ENCODE measurements at regions not wholly inside any gene's neighbourhood (a gene's known extent, or its start where the extent isn't known, plus 50 kb on each side); places are given as distances from the start of the nearest gene placed in this dataset.
"Not testable (repeated sequence)": the region's sequence is repeated elsewhere in the genome, so short reads cannot be mapped to it uniquely, and the experiment has no call there.

GRCh38 chr9:104269996-104270963 lies 176.2 kb downstream of the SMC2 start:
- no peak for DNase-seq (ENCODE audit: low read depth in 2 of 2)

GRCh38 chr9:104276709-104277245 lies 182.7 kb downstream of the SMC2 start:
- no peak for DNase-seq (ENCODE audit: low read depth in 2 of 2)

GRCh38 chr9:104278929-104279496 lies 184.9 kb downstream of the SMC2 start:
- no peak for DNase-seq (ENCODE audit: low read depth in 2 of 2)

GRCh38 chr9:104279535-104280177 lies 185.5 kb downstream of the SMC2 start:
- peak in 1 of 2 donors; percentile 29 for DNase-seq (ENCODE audit: low read depth in 2 of 2)

GRCh38 chr9:104280178-104280560 lies 186.1 kb downstream of the SMC2 start:
- no peak for DNase-seq (ENCODE audit: low read depth in 2 of 2)

- no peak for DNase-seq (ENCODE audit: low read depth in 2 of 2)
Observed at GRCh38 chr9:104280711-104281110, 186.6 kb downstream of the SMC2 start.

GRCh38 chr9:104286187-104286586 lies 192.1 kb downstream of the SMC2 start:
- no peak for DNase-seq (ENCODE audit: low read depth in 2 of 2)

- DNase-seq (ENCODE audit: low read depth in 2 of 2) = no peak
Observed at GRCh38 chr9:104286799-104287198, 192.7 kb downstream of the SMC2 start.

- no peak for DNase-seq (ENCODE audit: low read depth in 2 of 2)
Observed at GRCh38 chr9:104287253-104287878, 193.3 kb downstream of the SMC2 start.

- no peak for DNase-seq (ENCODE audit: low read depth in 2 of 2)
Observed at GRCh38 chr9:104293877-104294276, 199.8 kb downstream of the SMC2 start.

- DNase-seq (ENCODE audit: low read depth in 2 of 2) = no peak
Observed at GRCh38 chr9:104300124-104300523, 203.9 kb upstream of the OR13F1 start.

- DNase-seq (ENCODE audit: low read depth in 2 of 2) = no peak
Observed at GRCh38 chr9:104301755-104302154, 202.3 kb upstream of the OR13F1 start.

GRCh38 chr9:104302775-104303174 lies 201.3 kb upstream of the OR13F1 start:
- no peak for DNase-seq (ENCODE audit: low read depth in 2 of 2)

GRCh38 chr9:104304925-104305324 lies 199.1 kb upstream of the OR13F1 start:
- DNase-seq (ENCODE audit: low read depth in 2 of 2) = no peak

- no peak for DNase-seq (ENCODE audit: low read depth in 2 of 2)
Observed at GRCh38 chr9:104313396-104314110, 190.5 kb upstream of the OR13F1 start.

- DNase-seq (ENCODE audit: low read depth in 2 of 2) = not testable (repeated sequence)
Observed at GRCh38 chr9:104316201-104317009, 187.7 kb upstream of the OR13F1 start.

GRCh38 chr9:104319198-104319597 lies 184.9 kb upstream of the OR13F1 start:
- no peak for DNase-seq (ENCODE audit: low read depth in 2 of 2)

GRCh38 chr9:104319685-104320084 lies 184.4 kb upstream of the OR13F1 start:
- DNase-seq (ENCODE audit: low read depth in 2 of 2) = no peak

GRCh38 chr9:104322596-104322995 lies 181.5 kb upstream of the OR13F1 start:
- no peak for DNase-seq (ENCODE audit: low read depth in 2 of 2)

All from dermis microvascular lymphatic vessel endothelial cell (primary cell).